Astrocyte (in vitro differentiated cells and primary cell): ENCODE measurements at regions not wholly inside any gene's neighbourhood (a gene's known extent, or its start where the extent isn't known, plus 50 kb on each side); places are given as distances from the start of the nearest gene placed in this dataset.
A peak's percentile ranks its signal among the peaks of the same experiment; 100 is the strongest.

Experiments used
- DNase-seq: peaks from one replicate; pipeline ENCODE4 v3.0.0-alpha.2; 2010; ENCODE audit warnings: low read depth
- FAIRE-seq: peaks from 2 replicates; lab custom pipeline; 2011; peaks lifted over from hg19 to GRCh38; lab: Jason Lieb, UNC
- H2AFZ ChIP-seq: 2 replicates; pipeline ENCODE4 v1.6.0; 2012; ENCODE audit warnings: low read depth, low read length, inconsistent platforms
- H3K27ac ChIP-seq: 2 replicates; pipeline ENCODE4 v1.5.1; 2011; ENCODE audit warnings: low read depth, low read length, inconsistent platforms
- H3K27me3 ChIP-seq: 2 replicates; pipeline ENCODE4 v1.6.0; 2011; ENCODE audit warnings: low read length, inconsistent platforms; ENCODE audit not compliant: insufficient read depth
- H3K36me3 ChIP-seq: 2 replicates; pipeline ENCODE4 v1.5.1; 2011; ENCODE audit warnings: low read length, inconsistent platforms; ENCODE audit not compliant: insufficient read depth
- H3K4me1 ChIP-seq: 2 replicates; pipeline ENCODE4 v1.5.1; 2011; ENCODE audit warnings: low read length, inconsistent platforms; ENCODE audit not compliant: insufficient read depth
- H3K4me2 ChIP-seq: 2 replicates; pipeline ENCODE4 v1.6.0; 2012; ENCODE audit warnings: low read length, inconsistent platforms
- H3K4me3 ChIP-seq: 2 replicates; pipeline ENCODE4 v1.5.1; 2011; ENCODE audit warnings: low read depth, mild to moderate bottlenecking, low read length, inconsistent platforms; ENCODE audit not compliant: insufficient read depth
- H3K79me2 ChIP-seq: 2 replicates; pipeline ENCODE4 v1.6.0; 2012; ENCODE audit warnings: mild to moderate bottlenecking, low read length, inconsistent platforms; ENCODE audit not compliant: insufficient read depth
- H3K9ac ChIP-seq: 2 replicates; pipeline ENCODE4 v1.6.0; 2012; ENCODE audit warnings: mild to moderate bottlenecking, low read length, inconsistent platforms
- H3K9me3 ChIP-seq: 2 replicates; pipeline ENCODE4 v1.5.1; 2012; ENCODE audit warnings: low read depth, mild to moderate bottlenecking, low read length, inconsistent platforms; ENCODE audit not compliant: insufficient read depth
- H4K20me1 ChIP-seq: 2 replicates; pipeline ENCODE4 v1.6.0; 2012; ENCODE audit warnings: low read length, inconsistent platforms; ENCODE audit not compliant: insufficient read depth
- H3K27ac Mint-ChIP-seq: one replicate; pipeline ENCODE4 v1.8.0; 2021; ENCODE audit warnings: mild to moderate bottlenecking, mixed read lengths; ENCODE audit not compliant: unreplicated experiment
- H3K27me3 Mint-ChIP-seq: one replicate; pipeline ENCODE4 v1.8.0; 2021; ENCODE audit warnings: low read depth, mixed read lengths; ENCODE audit not compliant: unreplicated experiment
- H3K36me3 Mint-ChIP-seq: one replicate; pipeline ENCODE4 v1.8.0; 2021; ENCODE audit warnings: low read depth, mixed read lengths; ENCODE audit not compliant: unreplicated experiment
- H3K4me1 Mint-ChIP-seq: one replicate; pipeline ENCODE4 v1.8.0; 2021; ENCODE audit warnings: low read depth, mixed read lengths; ENCODE audit not compliant: unreplicated experiment
- H3K4me3 Mint-ChIP-seq: one replicate; pipeline ENCODE4 v1.8.0; 2021; ENCODE audit warnings: mild to moderate bottlenecking, moderate library complexity, mixed read lengths; ENCODE audit not compliant: unreplicated experiment
- H3K9me3 Mint-ChIP-seq: one replicate; pipeline ENCODE4 v1.8.0; 2021; ENCODE audit warnings: mild to moderate bottlenecking, mixed read lengths; ENCODE audit not compliant: unreplicated experiment
- CTCF ChIP-seq: IDR thresholded peaks from 2 replicates; pipeline ENCODE4 v1.5.1; 2011; ENCODE audit warnings: low read depth, mild to moderate bottlenecking, inconsistent platforms, low read length, moderate library complexity; ENCODE audit not compliant: insufficient read depth
- EZH2 ChIP-seq: IDR thresholded peaks from 2 replicates; pipeline ENCODE4 v1.6.1; 2012; ENCODE audit warnings: mild to moderate bottlenecking, low read length, inconsistent platforms; ENCODE audit not compliant: insufficient read depth

GRCh38 chr2:150107170-150107569, 380.3 kb downstream of the RND3 start:
- FAIRE-seq (no peak), DNase-seq (no peak)
- Histone ChIP-seq H3K36me3 (no peaks in the 10 kb centered on the region), H3K9ac (no peak overlapping the region), H3K4me2 (no peak overlapping the region), H3K27me3 (no peaks in the 10 kb centered on the region), H4K20me1 (no peaks in the 10 kb centered on the region), H3K9me3 (no peaks in the 10 kb centered on the region), H3K4me1 (no peaks in the 10 kb centered on the region), H3K79me2 (no peaks in the 10 kb centered on the region), H3K27ac (no peak overlapping the region), H2AFZ (no peak overlapping the region), H3K4me3 (no peak overlapping the region)
- Mint-ChIP-seq H3K36me3 (no peaks in the 10 kb centered on the region), H3K27ac (no peak overlapping the region), H3K27me3 (no peaks in the 10 kb centered on the region), H3K4me1 (no peaks in the 10 kb centered on the region), H3K4me3 (no peak overlapping the region), H3K9me3 (peaks cover 2% of the 10 kb centered on the region)
- TF ChIP-seq EZH2 (no peak), CTCF (no peak)

GRCh38 chr2:150101947-150102346, 385.5 kb downstream of the RND3 start:
- Mint-ChIP-seq H3K4me1 (peaks cover 7% of the 10 kb centered on the region), H3K27ac (no peak overlapping the region), H3K4me3 (no peak overlapping the region), H3K36me3 (no peaks in the 10 kb centered on the region), H3K27me3 (no peaks in the 10 kb centered on the region), H3K9me3 (no peaks in the 10 kb centered on the region)
- H3K9me3 ChIP-seq, result no peaks in the 10 kb centered on the region
- H3K4me1 ChIP-seq, result no peaks in the 10 kb centered on the region
- H3K27me3 ChIP-seq, result no peaks in the 10 kb centered on the region
- no peak overlapping the region for H3K4me3 ChIP-seq
- H3K27ac ChIP-seq, result no peak overlapping the region
- peak; percentile 13 for FAIRE-seq
- no peaks in the 10 kb centered on the region for H3K79me2 ChIP-seq
- DNase-seq, result no peak
- H3K4me2 ChIP-seq, result no peak overlapping the region
- no peak overlapping the region for H2AFZ ChIP-seq
- H3K9ac ChIP-seq, result no peak overlapping the region
- H3K36me3 ChIP-seq, result no peaks in the 10 kb centered on the region
- H4K20me1 ChIP-seq, result no peaks in the 10 kb centered on the region
- no peak for TF ChIP-seq CTCF
- no peak for TF ChIP-seq EZH2

GRCh38 chr2:150100834-150101233, 386.6 kb downstream of the RND3 start:
- no peaks in the 10 kb centered on the region for H3K4me1 ChIP-seq
- Mint-ChIP-seq H3K4me1 (peaks cover 7% of the 10 kb centered on the region), H3K27me3 (no peaks in the 10 kb centered on the region), H3K4me3 (no peak overlapping the region), H3K36me3 (no peaks in the 10 kb centered on the region), H3K27ac (no peak overlapping the region), H3K9me3 (no peaks in the 10 kb centered on the region)
- H3K27me3 ChIP-seq, result no peaks in the 10 kb centered on the region
- no peak overlapping the region for H3K4me3 ChIP-seq
- DNase-seq, result no peak
- TF ChIP-seq CTCF (no peak), EZH2 (no peak)
- no peak overlapping the region for H2AFZ ChIP-seq
- no peak overlapping the region for H3K4me2 ChIP-seq
- H4K20me1 ChIP-seq, result no peaks in the 10 kb centered on the region
- no peaks in the 10 kb centered on the region for H3K79me2 ChIP-seq
- H3K36me3 ChIP-seq, result no peaks in the 10 kb centered on the region
- no peak overlapping the region for H3K9ac ChIP-seq
- no peak overlapping the region for H3K27ac ChIP-seq
- H3K9me3 ChIP-seq, result no peaks in the 10 kb centered on the region
- no peak for FAIRE-seq
